WTC11 (cell line): ENCODE measurements at regions not wholly inside any gene's neighbourhood (a gene's known extent, or its start where the extent isn't known, plus 50 kb on each side); places are given as distances from the start of the nearest gene placed in this dataset.

ENCODE experiments used
- ATAC-seq: fragments of 200-7000 bp; cut with Tn5 transposase; 2 replicates; pipeline ENCODE4 v1.10.0; 2021; ENCODE audit warnings: mild to moderate bottlenecking, moderate library complexity
- CTCF ChIA-PET: fragments of 300-600 bp; sonication (Branson Sonifier 250); formaldehyde crosslinking; loops from one replicate; lab custom pipeline; 2021; ENCODE audit warnings: antibody characterized with exemption; lab: Charles Lee
- POLR2A ChIA-PET: fragments of 350-600 bp; sonication (Branson Sonifier 250); formaldehyde crosslinking; loops from one replicate; lab custom pipeline; 2021; ENCODE audit warnings: antibody characterized with exemption; lab: Charles Lee
- DNase-seq: peaks from one replicate; pipeline ENCODE4 v3.0.0; 2021; ENCODE audit warnings: low spot score
- H3K27ac Mint-ChIP-seq: 2 replicates; pipeline ENCODE4 v1.8.0; 2021; ENCODE audit warnings: mixed read lengths
- H3K27me3 Mint-ChIP-seq: 2 replicates; pipeline ENCODE4 v1.8.0; 2021; ENCODE audit warnings: low read depth, mild to moderate bottlenecking, moderate library complexity, mixed read lengths
- H3K36me3 Mint-ChIP-seq: 2 replicates; pipeline ENCODE4 v1.8.0; 2021; ENCODE audit warnings: mixed read lengths
- H3K4me1 Mint-ChIP-seq: 2 replicates; pipeline ENCODE4 v1.8.0; 2022; ENCODE audit warnings: mixed read lengths
- H3K4me3 Mint-ChIP-seq: 2 replicates; pipeline ENCODE4 v1.8.0; 2021; ENCODE audit warnings: mild to moderate bottlenecking, moderate library complexity, mixed read lengths
- H3K9me3 Mint-ChIP-seq: 2 replicates; pipeline ENCODE4 v1.8.0; 2021; ENCODE audit warnings: mixed read lengths
- ATF6 ChIP-seq: sonication (generic); formaldehyde crosslinking; IDR thresholded peaks from 2 replicates; pipeline ENCODE4 v1.8.1; 2023; ENCODE audit warnings: mild to moderate bottlenecking, missing genetic modification reagents
- ESRRA ChIP-seq: sonication (generic); formaldehyde crosslinking; IDR thresholded peaks from 2 replicates; pipeline ENCODE4 v1.8.1; 2022; ENCODE audit warnings: mild to moderate bottlenecking, missing genetic modification reagents, borderline replicate concordance
- ETV6 ChIP-seq: sonication (generic); formaldehyde crosslinking; IDR thresholded peaks from 2 replicates; pipeline ENCODE4 v1.8.1; 2022; ENCODE audit warnings: mild to moderate bottlenecking, missing genetic modification reagents
- GTF2I ChIP-seq: fragments of 250-450 bp; sonication (Bioruptor Pico); conservative IDR thresholded peaks from 2 replicates; pipeline ENCODE4 v1.4.0; 2021; ENCODE audit warnings: mild to moderate bottlenecking
- HMGA2 ChIP-seq: fragments of 250-450 bp; sonication (Bioruptor Pico); IDR thresholded peaks from 2 replicates; pipeline ENCODE4 v1.4.0; 2021; ENCODE audit warnings: mild to moderate bottlenecking, moderate library complexity
- IRF1 ChIP-seq: sonication (generic); formaldehyde crosslinking; IDR thresholded peaks from 2 replicates; pipeline ENCODE4 v1.8.0; 2023; ENCODE audit warnings: missing genetic modification reagents
- IRF2 ChIP-seq: sonication (generic); formaldehyde crosslinking; IDR thresholded peaks from 2 replicates; pipeline ENCODE4 v1.8.0; 2022; ENCODE audit warnings: low read depth, missing genetic modification reagents, borderline replicate concordance
- KAT7 ChIP-seq: sonication (generic); formaldehyde crosslinking; IDR thresholded peaks from 2 replicates; pipeline ENCODE4 v1.8.1; 2023; ENCODE audit warnings: missing genetic modification reagents, mild to moderate bottlenecking, borderline replicate concordance
- MXD4 ChIP-seq: fragments of 250-450 bp; sonication (Bioruptor Pico); IDR thresholded peaks from 2 replicates; pipeline ENCODE4 v1.8.0; 2021; ENCODE audit warnings: mild to moderate bottlenecking, moderate library complexity, borderline replicate concordance
- PRDM15 ChIP-seq: sonication (generic); formaldehyde crosslinking; IDR thresholded peaks from 2 replicates; pipeline ENCODE4 v1.8.0; 2022; ENCODE audit warnings: missing genetic modification reagents
- PRRX2 ChIP-seq: fragments of 250-450 bp; sonication (Bioruptor Pico); IDR thresholded peaks from 2 replicates; pipeline ENCODE4 v1.8.0; 2021; ENCODE audit warnings: mild to moderate bottlenecking
- SOX15 ChIP-seq: fragments of 250-450 bp; sonication (Bioruptor Pico); IDR thresholded peaks from 2 replicates; pipeline ENCODE4 v1.9.0; 2021; ENCODE audit warnings: mild to moderate bottlenecking
- ZNF219 ChIP-seq: sonication (generic); formaldehyde crosslinking; IDR thresholded peaks from 2 replicates; pipeline ENCODE4 v1.8.0; 2023; ENCODE audit warnings: missing genetic modification reagents, mild to moderate bottlenecking, borderline replicate concordance
- ZNF396 ChIP-seq: fragments of 250-450 bp; sonication (Bioruptor Pico); IDR thresholded peaks from 2 replicates; pipeline ENCODE4 v1.8.0; 2021; ENCODE audit warnings: mild to moderate bottlenecking, moderate library complexity, borderline replicate concordance
- TF ChIP-seq, protein P1 (sequence below): sonication (generic); formaldehyde crosslinking; IDR thresholded peaks from 2 replicates; pipeline ENCODE4 v1.8.1; 2022; ENCODE audit warnings: mild to moderate bottlenecking, moderate library complexity, missing genetic modification reagents
- TF ChIP-seq, protein P2 (sequence below): fragments of 250-450 bp; sonication (Bioruptor Pico); IDR thresholded peaks from 2 replicates; pipeline ENCODE4 v1.9.0; 2021; ENCODE audit warnings: mild to moderate bottlenecking

DNA sequence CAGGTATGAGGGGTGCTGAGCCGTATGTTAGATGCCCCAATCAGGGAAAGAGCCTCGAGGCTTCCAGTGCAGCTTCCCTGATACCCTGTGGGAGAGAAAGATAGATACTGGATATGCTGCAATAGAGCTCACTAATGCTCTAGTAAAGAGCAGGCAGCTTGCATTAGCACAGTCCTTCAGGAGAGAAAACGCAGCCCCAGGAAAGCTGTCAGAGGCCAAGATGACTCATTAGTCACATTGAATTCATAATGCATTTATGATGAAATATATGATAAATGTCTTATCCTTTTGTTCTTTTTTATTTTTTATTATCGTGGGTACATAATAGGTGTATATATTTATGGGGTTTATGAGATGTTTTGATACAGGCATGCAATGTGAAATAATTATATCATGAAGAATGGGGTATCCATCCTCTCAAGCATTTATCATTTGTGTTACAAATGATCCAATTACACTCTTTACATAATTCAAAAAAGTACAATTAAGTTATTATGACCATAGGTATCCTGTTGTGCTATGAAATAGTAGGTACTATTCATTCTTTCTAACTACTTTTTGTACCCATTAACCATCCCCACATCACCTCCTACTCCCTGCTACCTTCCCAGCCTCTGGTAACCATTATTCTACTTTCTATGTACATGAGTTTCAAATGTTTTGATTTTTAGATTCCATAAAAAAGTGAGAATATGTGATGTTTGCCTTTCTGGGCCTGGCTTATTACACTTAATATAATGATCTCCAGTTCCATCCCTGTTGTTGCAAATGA lies 94.5 kb upstream of the TOP3B start (continued):
- no peak for TF ChIP-seq GTF2I
- no peak for TF ChIP-seq SOX15 (CRISPR knock-in tag)
- TF ChIP-seq KAT7 (CRISPR knock-in tag), result no peak

GRCh38 chr22:22076361-22076760 lies 93.8 kb upstream of the TOP3B start:
- H3K36me3 Mint-ChIP-seq, result no peaks in the 10 kb centered on the region
- ChIA-PET CTCF (interaction anchor here (1.5 kb wide), 1 partner anchor 119 kb away, joined by 4 read pairs; no protein-coding TSS in a partner anchor), POLR2A (no interaction called here)
- no peaks in the 10 kb centered on the region for H3K9me3 Mint-ChIP-seq
- DNase-seq (no peak), ATAC-seq (no peak)
- no peak for TF ChIP-seq ATF6 (CRISPR knock-in tag)
- no peak for TF ChIP-seq ESRRA (CRISPR knock-in tag)
- TF ChIP-seq, protein P1, sequence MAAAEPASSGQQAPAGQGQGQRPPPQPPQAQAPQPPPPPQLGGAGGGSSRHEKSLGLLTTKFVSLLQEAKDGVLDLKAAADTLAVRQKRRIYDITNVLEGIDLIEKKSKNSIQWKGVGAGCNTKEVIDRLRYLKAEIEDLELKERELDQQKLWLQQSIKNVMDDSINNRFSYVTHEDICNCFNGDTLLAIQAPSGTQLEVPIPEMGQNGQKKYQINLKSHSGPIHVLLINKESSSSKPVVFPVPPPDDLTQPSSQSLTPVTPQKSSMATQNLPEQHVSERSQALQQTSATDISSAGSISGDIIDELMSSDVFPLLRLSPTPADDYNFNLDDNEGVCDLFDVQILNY, result no peak
- TF ChIP-seq HMGA2, result no peak
- TF ChIP-seq PRDM15 (CRISPR knock-in tag), result no peak
- no peak for TF ChIP-seq IRF1 (CRISPR knock-in tag)
- TF ChIP-seq, protein P2, sequence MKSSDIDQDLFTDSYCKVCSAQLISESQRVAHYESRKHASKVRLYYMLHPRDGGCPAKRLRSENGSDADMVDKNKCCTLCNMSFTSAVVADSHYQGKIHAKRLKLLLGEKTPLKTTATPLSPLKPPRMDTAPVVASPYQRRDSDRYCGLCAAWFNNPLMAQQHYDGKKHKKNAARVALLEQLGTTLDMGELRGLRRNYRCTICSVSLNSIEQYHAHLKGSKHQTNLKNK, result no peak
- no peak for TF ChIP-seq ZNF219 (CRISPR knock-in tag)
- no peak for TF ChIP-seq ZNF396
- TF ChIP-seq ETV6, result no peak
- TF ChIP-seq PRRX2, result no peak
- no peak for TF ChIP-seq IRF2 (CRISPR knock-in tag)
- no peak for TF ChIP-seq MXD4 (CRISPR knock-in tag)
- no peaks in the 10 kb centered on the region for H3K4me1 Mint-ChIP-seq
- H3K27me3 Mint-ChIP-seq, result peaks cover 98% of the 10 kb centered on the region
- H3K4me3 Mint-ChIP-seq, result no peak overlapping the region
- no peak overlapping the region for H3K27ac Mint-ChIP-seq
